HEK293T (cell line): ENCODE measurements at regions not wholly inside any gene's neighbourhood (a gene's known extent, or its start where the extent isn't known, plus 50 kb on each side); places are given as distances from the start of the nearest gene placed in this dataset.
"Not testable (repeated sequence)": the region's sequence is repeated elsewhere in the genome, so short reads cannot be mapped to it uniquely, and the experiment has no call there.

Source experiments
- CTCF ChIA-PET: fragments of 350-600 bp; formaldehyde crosslinking; extraction: SDS; loops from one replicate; lab custom pipeline; 2021; ENCODE audit warnings: antibody characterized with exemption, inconsistent platforms; lab: Yijun Ruan, JAX
- POLR2A ChIA-PET: fragments of 350-600 bp; formaldehyde crosslinking; extraction: SDS; loops from one replicate; lab custom pipeline; 2020; ENCODE audit warnings: antibody characterized with exemption, inconsistent platforms; lab: Yijun Ruan, JAX
- DNase-seq: peaks from one replicate; pipeline ENCODE4 v3.0.0; 2012; ENCODE audit warnings: mixed read lengths; ENCODE audit errors: extremely low spot score
- ARNT ChIP-seq: fragments of 450-650 bp; IDR thresholded peaks from 2 replicates; pipeline ENCODE4 v1.6.1; 2017; ENCODE audit warnings: mild to moderate bottlenecking
- BHLHE40 ChIP-seq: fragments of 450-650 bp; IDR thresholded peaks from 2 replicates; pipeline ENCODE4 v1.6.1; 2016; ENCODE audit warnings: mild to moderate bottlenecking, moderate library complexity, borderline replicate concordance
- CTBP1 ChIP-seq: fragments of 450-650 bp; IDR thresholded peaks from 2 replicates; pipeline ENCODE4 v1.6.1; 2016; ENCODE audit warnings: borderline replicate concordance
- ELF4 ChIP-seq: fragments of 450-650 bp; IDR thresholded peaks from 2 replicates; pipeline ENCODE4 v1.6.1; 2017; ENCODE audit warnings: antibody characterized with exemption
- FOXA1 ChIP-seq: fragments of 450-650 bp; IDR thresholded peaks from 2 replicates; pipeline ENCODE4 v1.6.1; 2016; ENCODE audit warnings: mild to moderate bottlenecking
- FOXK2 ChIP-seq: fragments of 450-650 bp; IDR thresholded peaks from 2 replicates; pipeline ENCODE4 v1.6.1; 2016; ENCODE audit warnings: mild to moderate bottlenecking
- FOXM1 ChIP-seq: fragments of 450-650 bp; IDR thresholded peaks from 2 replicates; pipeline ENCODE4 v1.6.1; 2017; ENCODE audit warnings: mild to moderate bottlenecking, borderline replicate concordance
- HDGF ChIP-seq: fragments of 450-650 bp; IDR thresholded peaks from 2 replicates; pipeline ENCODE4 v1.6.1; 2017; ENCODE audit warnings: antibody characterized with exemption, borderline replicate concordance
- L3MBTL2 ChIP-seq: fragments of 450-650 bp; conservative IDR thresholded peaks from 2 replicates; pipeline ENCODE4 v1.6.1; 2016; ENCODE audit warnings: mild to moderate bottlenecking
- LEF1 ChIP-seq: fragments of 450-650 bp; IDR thresholded peaks from 2 replicates; pipeline ENCODE4 v1.6.1; 2017; ENCODE audit warnings: mild to moderate bottlenecking, borderline replicate concordance
- NFRKB ChIP-seq: fragments of 450-650 bp; IDR thresholded peaks from 2 replicates; pipeline ENCODE4 v1.6.1; 2016; ENCODE audit warnings: mild to moderate bottlenecking, moderate library complexity
- PKNOX1 ChIP-seq: fragments of 450-650 bp; IDR thresholded peaks from 2 replicates; pipeline ENCODE4 v1.6.1; 2016
- SP1 ChIP-seq: fragments of 450-650 bp; IDR thresholded peaks from 2 replicates; pipeline ENCODE4 v1.6.1; 2017
- SUZ12 ChIP-seq: fragments of 450-650 bp; IDR thresholded peaks from 2 replicates; pipeline ENCODE4 v1.6.1; 2016; ENCODE audit warnings: mild to moderate bottlenecking
- TARDBP ChIP-seq: fragments of 450-650 bp; IDR thresholded peaks from 2 replicates; pipeline ENCODE4 v1.6.1; 2016
- ZNF384 ChIP-seq: fragments of 450-650 bp; IDR thresholded peaks from 2 replicates; pipeline ENCODE4 v1.6.1; 2016

- CTCF ChIA-PET = no interaction called here
- TF ChIP-seq SP1 = no peak
- no peak for TF ChIP-seq PKNOX1
- no peak for TF ChIP-seq CTBP1
- TF ChIP-seq BHLHE40 = no peak
- no peak for TF ChIP-seq SUZ12
- TF ChIP-seq L3MBTL2 = no peak
- no peak for TF ChIP-seq ELF4
- TF ChIP-seq HDGF = no peak
- TF ChIP-seq FOXM1 = no peak
- no peak for TF ChIP-seq ARNT
- TF ChIP-seq ZNF384 = no peak
- no peak for TF ChIP-seq FOXA1
- no peak for TF ChIP-seq NFRKB
- no peak for TF ChIP-seq FOXK2
- no peak for TF ChIP-seq TARDBP
- TF ChIP-seq LEF1 = no peak
- DNase-seq = no peak
- POLR2A ChIA-PET = no interaction called here
Measured at GRCh38 chr18:55687106-55687505, 99.1 kb upstream of the TCF4 start.

DNA sequence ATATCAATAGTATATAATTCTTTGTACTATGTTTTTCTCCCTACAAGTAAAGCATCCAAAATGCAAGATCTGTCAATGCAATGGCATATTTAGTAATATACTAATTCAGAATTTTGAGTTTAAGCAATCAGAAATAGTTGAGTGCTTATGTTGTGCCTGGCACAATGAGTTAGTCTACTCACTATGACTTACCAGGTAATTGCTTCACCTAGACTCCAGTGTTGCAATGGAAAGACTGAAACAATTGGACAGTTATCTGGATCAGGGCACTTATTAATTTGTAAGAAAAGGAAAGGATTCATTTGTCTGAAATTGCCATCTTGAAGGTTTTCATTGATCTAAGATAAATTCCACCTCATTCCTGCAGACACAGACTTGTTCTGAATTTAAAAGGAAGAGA is 97.6 kb upstream of the TCF4 start:
- DNase-seq = no peak
- ChIA-PET CTCF (no interaction called here), POLR2A (no interaction called here)
- TF ChIP-seq SUZ12 (no peak), ARNT (no peak), ZNF384 (no peak), PKNOX1 (no peak), ELF4 (no peak), TARDBP (no peak), FOXM1 (no peak), BHLHE40 (no peak), CTBP1 (no peak), FOXA1 (no peak), NFRKB (no peak), SP1 (no peak), LEF1 (no peak), HDGF (no peak), L3MBTL2 (no peak), FOXK2 (no peak)

DNA sequence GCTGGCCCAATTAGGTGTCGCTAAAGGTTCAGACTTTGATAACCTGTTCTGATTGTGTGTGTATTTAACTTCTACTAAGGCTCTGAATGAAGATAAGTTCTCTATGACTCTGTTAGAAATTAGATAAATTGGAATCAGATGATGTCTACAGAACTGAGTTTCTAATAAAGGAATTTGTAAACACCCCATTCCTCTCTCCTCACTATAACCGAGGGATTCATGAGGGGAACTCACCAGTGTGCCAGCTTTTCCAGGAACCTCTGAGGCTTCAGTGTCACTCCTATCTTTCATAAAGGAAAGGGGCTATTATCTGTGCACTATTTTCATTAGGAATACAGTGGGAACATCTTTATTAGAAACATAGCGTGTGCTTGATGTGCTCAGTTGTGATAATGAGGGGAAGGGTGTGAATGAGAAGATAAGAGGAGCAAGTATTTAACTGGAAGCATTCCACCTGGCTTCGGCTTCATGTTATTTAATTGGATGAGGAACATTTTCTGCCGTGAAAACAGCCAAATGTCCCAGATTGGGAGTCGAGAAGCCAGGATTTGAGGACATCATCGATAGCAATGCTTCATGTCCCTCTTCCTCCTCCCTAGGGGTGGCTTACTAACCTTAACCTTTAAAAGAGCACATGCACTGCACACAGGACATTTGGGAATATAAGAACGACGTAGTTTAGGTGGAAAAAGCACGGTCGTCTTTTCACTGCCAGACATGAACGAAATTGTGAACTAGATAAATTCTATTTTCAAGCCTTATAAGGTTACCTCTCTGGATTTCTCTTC is 84.8 kb upstream of the TCF4 start:
- POLR2A ChIA-PET = no interaction called here
- TF ChIP-seq TARDBP (no peak), BHLHE40 (no peak), CTBP1 (no peak), ARNT (no peak), FOXA1 (no peak), L3MBTL2 (no peak), HDGF (no peak), FOXM1 (no peak), ELF4 (no peak), FOXK2 (no peak), LEF1 (no peak), ZNF384 (no peak), NFRKB (no peak), SP1 (no peak), SUZ12 (no peak), PKNOX1 (no peak)
- DNase-seq = no peak
- CTCF ChIA-PET = no interaction called here

DNA sequence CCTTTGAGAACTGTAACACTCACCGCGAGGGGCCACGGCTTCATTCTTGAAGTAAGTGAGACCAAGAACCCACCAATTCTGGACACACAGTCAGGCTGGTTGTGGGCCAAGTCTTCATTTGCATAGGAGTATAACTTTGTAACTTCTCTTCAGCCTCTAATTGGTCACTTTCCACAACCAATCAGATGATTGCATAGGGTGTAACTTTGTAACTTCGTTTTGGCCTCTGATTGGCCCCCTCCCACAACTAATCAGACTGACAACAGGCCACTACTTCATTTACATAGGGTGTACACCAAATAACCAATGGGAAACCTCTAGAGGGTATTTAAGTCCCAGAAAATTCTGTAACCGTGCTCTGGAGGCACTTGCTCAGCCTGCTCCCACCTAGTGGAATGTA is 77.5 kb upstream of the TCF4 start:
- POLR2A ChIA-PET = no interaction called here
- DNase-seq = no peak
- CTCF ChIA-PET = no interaction called here

DNA sequence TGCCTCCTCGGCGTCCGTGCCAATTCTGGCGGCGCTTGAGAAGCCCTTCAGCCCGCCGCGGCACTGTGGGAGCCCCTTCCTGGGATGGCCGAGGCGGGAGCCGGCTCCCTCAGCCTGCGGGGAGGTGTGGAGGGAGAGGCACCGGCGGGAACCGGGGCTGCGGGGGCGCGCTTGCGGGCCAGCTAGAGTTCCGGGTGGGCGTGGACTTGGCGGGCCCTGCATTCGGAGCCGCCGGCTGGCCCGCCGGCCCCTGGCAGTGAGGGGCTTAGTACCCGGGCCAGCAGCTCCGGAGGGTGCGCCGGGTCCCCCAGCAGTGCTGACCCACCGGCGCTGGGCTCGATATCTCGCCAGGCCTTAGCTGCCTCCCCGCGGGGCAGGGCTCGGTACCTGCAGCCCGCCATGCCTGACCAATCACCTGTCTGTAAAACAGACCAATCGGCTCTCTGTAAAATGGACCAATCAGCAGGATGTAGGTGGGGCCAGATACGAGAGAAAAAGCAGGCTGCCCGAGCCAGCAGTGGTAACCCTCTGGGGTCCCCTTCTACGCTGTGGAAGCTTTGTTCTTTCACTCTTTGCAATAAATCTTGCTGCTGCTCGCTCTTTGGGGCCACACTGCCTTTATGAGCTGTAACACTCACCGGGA is 76.9 kb upstream of the TCF4 start:
- POLR2A ChIA-PET, DNase-seq, CTCF ChIA-PET: not testable (repeated sequence)

More for the DNA sequence above, 77.5 kb upstream of the TCF4 start:
- TF ChIP-seq ZNF384 (no peak), LEF1 (no peak), FOXM1 (no peak), CTBP1 (no peak), NFRKB (no peak), BHLHE40 (no peak)

GRCh38 chr18:55663891-55664290 is 75.9 kb upstream of the TCF4 start:
- no peak for DNase-seq
- TF ChIP-seq ELF4 (no peak), NFRKB (no peak), SUZ12 (no peak), FOXK2 (no peak), FOXM1 (no peak), HDGF (no peak), FOXA1 (no peak), ZNF384 (no peak), L3MBTL2 (no peak), LEF1 (no peak), TARDBP (no peak)
- CTCF ChIA-PET = no interaction called here
- POLR2A ChIA-PET = no interaction called here
